Endothelial cell of umbilical vein (primary cell): ENCODE measurements at regions not wholly inside any gene's neighbourhood (a gene's known extent, or its start where the extent isn't known, plus 50 kb on each side); places are given as distances from the start of the nearest gene placed in this dataset.

ENCODE experiments used
- BruUV-seq: library from RNA; stranded (reverse); fragments of 400-500 nt; replicated peaks from 2 replicates; lab custom pipeline; 2021; lab: Mats Ljungman, UMichigan
- CTCF ChIA-PET: fragments of 300-600, 350-600 bp; sonication (Branson Sonifier 250); formaldehyde crosslinking; loops from one replicate; lab custom pipeline; 2021; ENCODE audit warnings: antibody characterized with exemption, inconsistent platforms; lab: Charles Lee
- POLR2A ChIA-PET: fragments of 300-600, 350-600 bp; sonication (Branson Sonifier 250); formaldehyde crosslinking; loops from one replicate; lab custom pipeline; 2021; ENCODE audit warnings: antibody characterized with exemption, inconsistent platforms; lab: Charles Lee
- DNase-seq: peaks from one replicate; pipeline ENCODE4 v3.0.0-alpha.2; 2011; ENCODE audit warnings: low read depth, low spot score
- FAIRE-seq: peaks from 2 replicates; lab custom pipeline; 2011; peaks lifted over from hg19 to GRCh38; lab: Jason Lieb, UNC
- H2AFZ ChIP-seq: 2 replicates; pipeline ENCODE4 v1.6.0; 2012; ENCODE audit warnings: low read depth, low read length, control low read depth, inconsistent platforms
- H3K27ac ChIP-seq: 2 replicates; pipeline ENCODE4 v1.5.1; 2011; ENCODE audit warnings: low read depth, mild to moderate bottlenecking, control low read depth, low read length, moderate library complexity; ENCODE audit not compliant: insufficient read depth
- H3K27me3 ChIP-seq, 2 experiments: 2 replicates each; pipeline versions ENCODE4 v1.6.0 to v1.6.1; 2011; ENCODE audit warnings: low read length in 2 of 2, mixed read lengths in 1 of 2; ENCODE audit not compliant: control insufficient read depth in 2 of 2, insufficient read depth in 2 of 2
- H3K36me3 ChIP-seq, 2 experiments: 2 replicates in 1 of 2; 3 replicates in 1 of 2; pipeline ENCODE4 v1.5.1; 2011; ENCODE audit warnings: low read length in 2 of 2, mild to moderate bottlenecking in 1 of 2, moderate library complexity in 1 of 2; ENCODE audit not compliant: control insufficient read depth in 2 of 2, insufficient read depth in 2 of 2; ENCODE audit errors: extremely low read depth in 1 of 2
- H3K4me1 ChIP-seq: 3 replicates; pipeline ENCODE4 v1.5.1; 2011; ENCODE audit warnings: mild to moderate bottlenecking, low read length; ENCODE audit not compliant: control insufficient read depth, insufficient read depth; ENCODE audit errors: extremely low read depth
- H3K4me2 ChIP-seq: 2 replicates; pipeline ENCODE4 v1.6.1; 2011; ENCODE audit warnings: low read length, control low read depth, mixed read lengths; ENCODE audit not compliant: insufficient read depth
- H3K4me3 ChIP-seq, 3 experiments: fragments of 200-600 bp in 1 of 3; sonication (generic), shearing (Covaris generic) in 1 of 3; replicated peaks in 1 of 3; 2 replicates each; pipeline ENCODE4 v1.5.1; 2011 to 2016; ENCODE audit warnings: control low read depth in 3 of 3, low read length in 3 of 3, mild to moderate bottlenecking in 2 of 3, inconsistent platforms in 1 of 3, low read depth in 1 of 3, moderate library complexity in 1 of 3; ENCODE audit not compliant: insufficient read depth in 1 of 3
- H3K79me2 ChIP-seq: 2 replicates; pipeline ENCODE4 v1.6.0; 2012; ENCODE audit warnings: low read length, inconsistent platforms; ENCODE audit not compliant: control insufficient read depth, insufficient read depth
- H3K9ac ChIP-seq: replicated peaks from 2 replicates; pipeline ENCODE3; 2011; ENCODE audit warnings: low read length, control low read depth; ENCODE audit not compliant: insufficient read depth; ENCODE audit errors: extremely low read depth
- H3K9me1 ChIP-seq: replicated peaks from 3 replicates; pipeline ENCODE4 v1.6.0; 2011; ENCODE audit warnings: mild to moderate bottlenecking, low read length; ENCODE audit not compliant: control insufficient read depth, insufficient read depth; ENCODE audit errors: extremely low read depth
- H3K9me3 ChIP-seq: replicated peaks from 2 replicates; pipeline ENCODE4 v1.5.1; 2012; ENCODE audit warnings: low read length, inconsistent platforms; ENCODE audit not compliant: control insufficient read depth, insufficient read depth
- H4K20me1 ChIP-seq: replicated peaks from 2 replicates; pipeline ENCODE3; 2011; ENCODE audit warnings: mild to moderate bottlenecking, low read length; ENCODE audit not compliant: control insufficient read depth, insufficient read depth; ENCODE audit errors: extremely low read depth
- CTCF ChIP-seq, 2 donors: IDR thresholded peaks; 1 replicate in 1 of 2; 2 replicates in 1 of 2; pipeline ENCODE4 v1.5.1; 2011; ENCODE audit warnings: low read length in 2 of 2, mild to moderate bottlenecking in 2 of 2, moderate library complexity in 2 of 2, control low read depth in 1 of 2, inconsistent platforms in 1 of 2, low read depth in 1 of 2; ENCODE audit not compliant: insufficient read depth in 1 of 2; ENCODE audit errors: extremely low read depth in 1 of 2
- EZH2 ChIP-seq: IDR thresholded peaks from 2 replicates; pipeline ENCODE4 v1.6.1; 2012; ENCODE audit warnings: borderline replicate concordance, low read depth, mild to moderate bottlenecking, moderate library complexity, low read length, inconsistent platforms; ENCODE audit not compliant: severe bottlenecking
- FOS ChIP-seq: IDR thresholded peaks from 2 replicates; pipeline ENCODE4 v1.6.1; 2011; ENCODE audit warnings: mild to moderate bottlenecking, low read length, moderate library complexity, borderline replicate concordance; ENCODE audit not compliant: insufficient read depth
- GATA2 ChIP-seq: IDR thresholded peaks from 2 replicates; pipeline ENCODE4 v1.7.0; 2011; ENCODE audit warnings: low read depth, mild to moderate bottlenecking, moderate library complexity, mixed read lengths, low read length; ENCODE audit not compliant: insufficient read length, insufficient read depth
- JUN ChIP-seq: IDR thresholded peaks from 2 replicates; pipeline ENCODE4 v1.6.1; 2011; ENCODE audit warnings: borderline replicate concordance, low read depth; ENCODE audit not compliant: insufficient read length, insufficient read depth
- MYC ChIP-seq: IDR thresholded peaks from one replicate; pipeline ENCODE4 v1.6.1; 2011; ENCODE audit warnings: mild to moderate bottlenecking, low read depth, low read length
- POLR2A ChIP-seq: IDR thresholded peaks from 2 replicates; pipeline ENCODE4 v1.6.1; 2012; ENCODE audit warnings: low read depth, mild to moderate bottlenecking, control low read depth, low read length
- POLR2AphosphoS5 ChIP-seq: IDR thresholded peaks from 2 replicates; pipeline ENCODE4 v1.6.1; 2012; ENCODE audit warnings: low read depth, mild to moderate bottlenecking, control low read depth, low read length, moderate library complexity; ENCODE audit not compliant: insufficient read depth
- dilution Hi-C: fragments of 300-500 bp; cut with MboI; formaldehyde crosslinking; loops from one replicate; pipeline ENCODE4 v1.15.0; 2019; ENCODE audit warnings: low sequenced_read_pairs; ENCODE audit not compliant: extremely low pct_ligation_motif_present
- intact Hi-C: fragments of 100-400 bp; cut with micrococcal nuclease; formaldehyde crosslinking; loops from one replicate; pipeline ENCODE4 v1.10.0; 2022
- TF ChIP-seq, protein P1 (sequence below): IDR thresholded peaks from 2 replicates; pipeline ENCODE4 v1.6.1; 2011; ENCODE audit not compliant: insufficient read depth, insufficient read length

DNA sequence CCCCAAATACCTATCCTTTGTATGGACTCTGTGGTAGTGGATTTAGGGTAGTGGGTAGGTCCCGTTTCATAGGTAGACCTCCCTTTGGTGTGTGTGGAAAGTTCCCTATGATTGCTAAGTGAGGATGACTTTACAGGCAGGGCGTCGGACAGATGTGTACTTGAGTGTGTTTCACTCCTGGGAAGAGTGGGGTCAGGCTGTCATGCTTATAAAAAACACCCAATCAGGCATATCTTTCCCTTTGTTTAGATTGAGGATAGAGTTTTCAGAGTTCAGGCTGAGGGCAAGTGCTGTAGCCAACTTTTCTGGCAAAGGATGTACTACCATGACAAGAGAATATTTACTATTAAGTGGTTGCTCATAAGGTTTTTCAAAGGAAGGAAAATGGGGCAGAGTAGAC lies 242.0 kb downstream of the YTHDC2 start:
- no TSS peak for BruUV-seq
- Histone ChIP-seq H3K36me3 (no peaks in the 10 kb centered on the region), H3K4me1 (no peaks in the 10 kb centered on the region), H3K79me2 (no peaks in the 10 kb centered on the region), H3K9me3 (no peaks in the 10 kb centered on the region), H3K9ac (no peak overlapping the region), H3K4me2 (no peak overlapping the region), H3K9me1 (no peaks in the 10 kb centered on the region), H3K4me3 (no peak overlapping the region), H3K27ac (no peak overlapping the region), H3K27me3 (no peaks in the 10 kb centered on the region), H4K20me1 (no peaks in the 10 kb centered on the region), H2AFZ (no peak overlapping the region)
- TF ChIP-seq FOS (no peak), JUN (no peak), POLR2A (no peak), MYC (no peak)
- CTCF ChIA-PET: no interaction called here
- POLR2A ChIA-PET: no interaction called here
- dilution Hi-C loops (no loop called here), intact Hi-C loops (no loop called here)
- no peak for FAIRE-seq
- no peak for DNase-seq

DNA sequence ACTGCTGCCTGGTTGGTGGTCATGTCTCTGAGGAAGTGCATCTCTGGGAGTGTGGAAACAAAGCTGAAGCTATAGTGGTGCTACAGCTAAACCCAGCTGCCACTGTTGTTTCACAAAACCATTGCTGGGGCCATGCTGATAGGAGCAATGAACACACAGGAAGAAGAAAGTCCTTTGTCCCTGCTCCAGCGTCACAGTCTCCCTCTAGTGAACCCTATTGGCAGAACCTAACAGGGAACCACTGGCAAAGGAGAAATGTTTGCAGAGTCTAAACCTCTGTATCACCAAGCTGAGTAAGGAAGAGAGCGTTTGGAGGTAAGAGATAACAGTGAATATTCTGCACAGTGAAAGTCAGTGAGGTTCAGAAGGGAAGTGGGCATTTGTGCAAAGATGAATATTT lies 244.0 kb downstream of the YTHDC2 start:
- BruUV-seq: no TSS peak
- ChIA-PET CTCF (no interaction called here), POLR2A (no interaction called here)
- no peak overlapping the region for H2AFZ ChIP-seq
- no peak overlapping the region for H3K27ac ChIP-seq
- H3K9ac ChIP-seq: no peak overlapping the region
- H3K4me3 ChIP-seq: no peak overlapping the region
- H3K4me1 ChIP-seq: no peaks in the 10 kb centered on the region
- DNase-seq (no peak), FAIRE-seq (no peak)
- H3K9me3 ChIP-seq: no peaks in the 10 kb centered on the region
- H3K4me2 ChIP-seq: no peak overlapping the region
- H3K79me2 ChIP-seq: no peaks in the 10 kb centered on the region
- dilution Hi-C loops (no loop called here), intact Hi-C loops (no loop called here)
- no peaks in the 10 kb centered on the region for H3K9me1 ChIP-seq
- H3K27me3 ChIP-seq: peaks cover 0 to 3% of the 10 kb centered on the region in 2 experiments
- no peak for TF ChIP-seq POLR2A
- TF ChIP-seq, protein P1, sequence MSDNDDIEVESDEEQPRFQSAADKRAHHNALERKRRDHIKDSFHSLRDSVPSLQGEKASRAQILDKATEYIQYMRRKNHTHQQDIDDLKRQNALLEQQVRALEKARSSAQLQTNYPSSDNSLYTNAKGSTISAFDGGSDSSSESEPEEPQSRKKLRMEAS: no peak
- TF ChIP-seq FOS: no peak
- no peak for TF ChIP-seq JUN
- no peak for TF ChIP-seq MYC
- no peak for TF ChIP-seq POLR2AphosphoS5
- TF ChIP-seq CTCF (IDR thresholded peaks at IDR 0.05; ENCODE audit: extremely low read depth in 1 of 2, insufficient read depth in 1 of 2, low read depth in 1 of 2, low read length in 2 of 2): no peak
- no peak for TF ChIP-seq GATA2
- TF ChIP-seq EZH2: no peak
- no peaks in the 10 kb centered on the region for H3K36me3 ChIP-seq
- H4K20me1 ChIP-seq: no peaks in the 10 kb centered on the region
